ENCODE measurements at regions not wholly inside any gene's neighbourhood (a gene's known extent, or its start where the extent isn't known, plus 50 kb on each side); places are given as distances from the start of the nearest gene placed in this dataset.
A peak's percentile ranks its signal among the peaks of the same experiment; 100 is the strongest.

- no peak for TF ChIP-seq CTCF (IDR thresholded peaks at IDR 0.05; ENCODE audit: insufficient read depth, low read depth, low read length)
- H3K4me3 ChIP-seq (ENCODE audit: low read depth, low read length), result no peak overlapping the region
- DNase-seq (ENCODE audit: low read depth), result no peak
Observed at GRCh38 chr11:112421879-112422278, 161.2 kb upstream of the PLET1 start.

DNA sequence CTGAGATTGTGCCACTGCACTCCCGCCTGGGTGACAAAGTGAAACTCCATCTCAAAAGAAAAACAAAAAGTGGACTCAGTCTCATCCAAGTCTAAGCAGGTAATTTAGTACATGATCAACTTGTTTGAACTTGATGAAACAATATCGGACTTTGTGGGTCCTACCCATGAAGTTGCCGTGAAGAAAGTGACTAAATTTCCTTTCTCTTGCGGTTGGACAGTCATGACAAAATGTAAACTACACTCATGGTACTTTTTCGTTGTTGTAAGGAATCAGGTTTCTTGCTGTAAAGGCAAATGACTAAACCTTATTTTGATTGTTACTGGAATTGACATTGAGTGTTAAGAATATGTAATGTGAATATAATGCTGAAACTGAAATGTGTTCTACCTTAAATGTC lies 164.5 kb upstream of the PLET1 start:
- no peak for DNase-seq (ENCODE audit: low read depth)
- no peak for TF ChIP-seq CTCF (IDR thresholded peaks at IDR 0.05; ENCODE audit: insufficient read depth, low read depth, low read length)
- no peak overlapping the region for H3K4me3 ChIP-seq (ENCODE audit: low read depth, low read length)

DNA sequence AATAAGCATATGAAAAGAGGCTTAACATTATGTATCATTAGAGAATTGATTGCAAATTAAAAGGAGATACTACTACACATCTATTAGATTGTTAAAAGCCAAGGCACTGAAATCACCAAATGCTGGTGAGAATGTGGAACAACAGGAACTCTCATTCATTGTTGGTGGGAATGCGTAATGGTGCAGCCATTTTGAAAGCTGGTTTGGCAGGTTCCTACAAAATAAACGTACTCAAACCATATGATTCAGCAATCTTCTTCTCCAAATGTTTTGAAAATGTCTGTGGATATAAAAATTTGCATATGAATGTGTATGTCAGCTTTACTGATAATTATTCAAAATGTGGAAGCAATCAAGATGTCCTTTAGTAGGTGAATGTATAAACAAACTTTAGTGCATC lies 176.4 kb upstream of the PLET1 start:
- TF ChIP-seq CTCF (IDR thresholded peaks at IDR 0.05; ENCODE audit: insufficient read depth, low read depth, low read length), result no peak
- no peak for DNase-seq (ENCODE audit: low read depth)
- no peak overlapping the region for H3K4me3 ChIP-seq (ENCODE audit: low read depth, low read length)

GRCh38 chr11:112439614-112440013 lies 179.0 kb upstream of the PLET1 start:
- no peak for DNase-seq (ENCODE audit: low read depth)
- H3K4me3 ChIP-seq (ENCODE audit: low read depth, low read length), result no peak overlapping the region
- no peak for TF ChIP-seq CTCF (IDR thresholded peaks at IDR 0.05; ENCODE audit: insufficient read depth, low read depth, low read length)

GRCh38 chr11:112440518-112440917 lies 179.9 kb upstream of the PLET1 start:
- no peak overlapping the region for H3K4me3 ChIP-seq (ENCODE audit: low read depth, low read length)
- TF ChIP-seq CTCF (IDR thresholded peaks at IDR 0.05; ENCODE audit: insufficient read depth, low read depth, low read length), result peak; percentile 20
- DNase-seq (ENCODE audit: low read depth), result no peak

DNA sequence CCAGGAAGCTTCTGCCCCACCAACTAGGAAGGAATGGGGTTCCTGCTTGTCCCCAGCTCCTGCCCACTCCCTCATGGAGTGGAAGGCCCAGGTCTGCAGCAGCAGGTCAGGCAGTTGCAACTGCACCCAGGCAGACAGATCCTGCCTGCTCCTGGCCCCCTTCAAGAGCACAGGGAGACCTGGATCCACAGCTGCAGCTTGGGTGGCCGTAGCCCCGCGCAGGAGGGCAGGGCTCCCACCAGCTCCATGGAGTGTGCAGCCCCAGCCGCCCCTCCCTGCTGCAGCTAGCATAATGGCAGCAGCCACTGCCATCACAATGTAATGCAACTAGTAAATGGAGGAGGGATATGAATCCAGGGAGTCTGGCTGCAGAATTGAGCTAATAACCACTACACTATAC lies 187.5 kb upstream of the PLET1 start:
- TF ChIP-seq CTCF (IDR thresholded peaks at IDR 0.05; ENCODE audit: insufficient read depth, low read depth, low read length), result no peak
- DNase-seq (ENCODE audit: low read depth), result no peak
- no peak overlapping the region for H3K4me3 ChIP-seq (ENCODE audit: low read depth, low read length)

DNA sequence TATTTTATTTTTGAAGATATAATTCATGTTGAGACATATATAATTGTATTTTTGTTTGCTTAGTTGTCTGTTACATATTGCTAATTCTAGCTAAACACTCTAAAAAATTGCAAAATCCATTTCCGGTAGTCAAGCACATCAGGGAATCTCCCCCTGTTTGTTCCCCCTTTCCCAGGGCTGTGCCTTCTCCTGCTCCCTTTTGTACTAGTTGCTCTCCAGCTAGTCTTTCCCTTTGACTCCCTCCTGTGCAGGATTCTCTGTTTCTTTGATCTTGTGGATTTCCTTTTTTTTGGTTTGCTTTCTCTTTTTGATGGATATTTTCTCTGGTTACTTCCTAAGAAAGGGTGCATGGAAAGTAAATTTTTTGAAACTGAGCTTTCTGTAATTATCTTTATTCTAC lies 188.1 kb upstream of the PLET1 start:
- H3K4me3 ChIP-seq (ENCODE audit: low read depth, low read length), result no peak overlapping the region
- no peak for TF ChIP-seq CTCF (IDR thresholded peaks at IDR 0.05; ENCODE audit: insufficient read depth, low read depth, low read length)
- no peak for DNase-seq (ENCODE audit: low read depth)
